Activated T-cell treated with anti-CD3 and anti-CD28 coated beads, Interleukin-2, amount 50 U/mL, for 4 hours (primary cell): ENCODE measurements at regions not wholly inside any gene's neighbourhood (a gene's known extent, or its start where the extent isn't known, plus 50 kb on each side); places are given as distances from the start of the nearest gene placed in this dataset.

Experiments
- ATAC-seq, 2 donors: fragments of 200-7000 bp; cut with Tn5 transposase; one replicate each; pipeline ENCODE4 v1.10.0; 2021
- DNase-seq: peaks from one replicate; pipeline ENCODE4 v3.0.0-alpha.2; 2020
- H3K27me3 Mint-ChIP-seq: one replicate; pipeline ENCODE4 v1.8.0; 2021; ENCODE audit warnings: low read depth, mixed read lengths
- H3K36me3 Mint-ChIP-seq: one replicate; pipeline ENCODE4 v1.8.0; 2022; ENCODE audit warnings: mixed read lengths; ENCODE audit not compliant: insufficient read depth
- H3K4me1 Mint-ChIP-seq: one replicate; pipeline ENCODE4 v1.8.0; 2021; ENCODE audit warnings: low read depth, mixed read lengths
- H3K4me3 Mint-ChIP-seq: one replicate; pipeline ENCODE4 v1.8.0; 2021; ENCODE audit warnings: mild to moderate bottlenecking, moderate library complexity, mixed read lengths
- H3K9me3 Mint-ChIP-seq: one replicate; pipeline ENCODE4 v1.8.0; 2021; ENCODE audit warnings: mixed read lengths

DNA sequence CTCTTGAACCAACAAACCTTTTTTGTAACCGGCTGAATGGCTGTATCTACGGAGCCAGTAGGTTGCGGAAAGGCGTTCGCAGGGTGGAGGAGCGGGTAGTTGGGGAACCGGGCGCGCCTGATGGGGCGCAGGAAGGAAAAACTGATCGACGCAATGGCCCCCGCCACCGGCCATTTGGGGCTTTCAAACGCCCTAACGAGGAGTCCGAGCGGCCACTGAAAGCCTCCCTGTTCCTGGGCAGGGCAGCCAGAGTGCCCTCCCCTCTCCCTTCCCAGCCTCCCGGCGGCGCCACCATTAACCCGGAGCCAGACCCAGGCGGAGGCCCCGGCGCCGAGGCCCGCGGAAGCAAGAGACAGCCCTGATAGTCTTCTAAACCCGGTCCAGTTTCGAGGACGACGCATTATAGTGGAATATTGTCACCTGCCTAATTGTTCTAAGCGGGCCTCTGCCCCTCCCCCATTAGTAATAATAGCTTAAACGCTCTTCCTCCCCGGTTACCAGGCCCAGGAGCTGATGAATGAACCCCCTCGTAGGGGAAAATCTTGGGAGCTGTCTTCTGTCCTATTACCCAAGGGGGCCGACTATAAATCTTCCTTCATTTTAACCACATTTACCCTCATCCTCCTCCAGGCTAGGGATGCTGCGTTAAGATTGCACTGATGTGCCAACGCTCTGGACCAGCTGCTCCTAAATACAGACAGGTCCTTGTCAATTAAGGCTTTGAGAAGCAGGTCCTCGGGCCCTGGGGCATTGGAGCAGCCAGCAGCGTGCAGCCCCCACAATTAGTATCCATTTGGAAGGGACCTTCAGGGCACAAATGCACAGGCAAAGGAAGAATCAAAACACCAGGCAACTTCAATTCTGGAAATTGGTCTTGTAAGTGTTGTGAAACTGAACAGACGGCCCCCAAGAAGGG, 61.6 kb upstream of the TMEM33 start:
- H3K27me3 Mint-ChIP-seq = peaks cover 88% of the 10 kb centered on the region
- no peak overlapping the region for H3K4me3 Mint-ChIP-seq
- H3K36me3 Mint-ChIP-seq = no peaks in the 10 kb centered on the region
- DNase-seq (no peak), ATAC-seq (no peak)
- peaks cover 9% of the 10 kb centered on the region for H3K4me1 Mint-ChIP-seq
- no peaks in the 10 kb centered on the region for H3K9me3 Mint-ChIP-seq

DNA sequence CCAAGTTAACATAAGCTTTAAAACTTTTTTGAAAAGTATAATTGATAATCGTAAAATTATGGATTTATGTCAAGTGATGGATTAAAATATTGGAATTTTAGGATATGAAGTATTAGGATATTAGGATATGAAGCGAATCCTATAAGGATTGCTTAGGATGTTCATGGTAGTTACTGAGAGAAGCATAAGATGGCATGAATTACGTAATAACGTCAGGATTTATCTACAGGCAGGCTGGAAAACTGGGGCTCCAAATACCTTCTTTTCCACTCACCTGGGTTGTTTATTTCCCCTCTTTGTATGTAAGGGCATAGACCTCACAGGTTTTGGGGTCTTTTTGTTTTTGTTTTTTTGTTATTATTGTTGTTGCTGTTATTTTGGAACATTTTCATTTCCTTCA, 65.2 kb upstream of the TMEM33 start:
- ATAC-seq = no peak
- H3K36me3 Mint-ChIP-seq = no peaks in the 10 kb centered on the region
- no peak for DNase-seq
- H3K4me1 Mint-ChIP-seq = peaks cover 20% of the 10 kb centered on the region
- no peaks in the 10 kb centered on the region for H3K9me3 Mint-ChIP-seq
- H3K4me3 Mint-ChIP-seq = no peak overlapping the region
- peaks cover 82% of the 10 kb centered on the region for H3K27me3 Mint-ChIP-seq

DNA sequence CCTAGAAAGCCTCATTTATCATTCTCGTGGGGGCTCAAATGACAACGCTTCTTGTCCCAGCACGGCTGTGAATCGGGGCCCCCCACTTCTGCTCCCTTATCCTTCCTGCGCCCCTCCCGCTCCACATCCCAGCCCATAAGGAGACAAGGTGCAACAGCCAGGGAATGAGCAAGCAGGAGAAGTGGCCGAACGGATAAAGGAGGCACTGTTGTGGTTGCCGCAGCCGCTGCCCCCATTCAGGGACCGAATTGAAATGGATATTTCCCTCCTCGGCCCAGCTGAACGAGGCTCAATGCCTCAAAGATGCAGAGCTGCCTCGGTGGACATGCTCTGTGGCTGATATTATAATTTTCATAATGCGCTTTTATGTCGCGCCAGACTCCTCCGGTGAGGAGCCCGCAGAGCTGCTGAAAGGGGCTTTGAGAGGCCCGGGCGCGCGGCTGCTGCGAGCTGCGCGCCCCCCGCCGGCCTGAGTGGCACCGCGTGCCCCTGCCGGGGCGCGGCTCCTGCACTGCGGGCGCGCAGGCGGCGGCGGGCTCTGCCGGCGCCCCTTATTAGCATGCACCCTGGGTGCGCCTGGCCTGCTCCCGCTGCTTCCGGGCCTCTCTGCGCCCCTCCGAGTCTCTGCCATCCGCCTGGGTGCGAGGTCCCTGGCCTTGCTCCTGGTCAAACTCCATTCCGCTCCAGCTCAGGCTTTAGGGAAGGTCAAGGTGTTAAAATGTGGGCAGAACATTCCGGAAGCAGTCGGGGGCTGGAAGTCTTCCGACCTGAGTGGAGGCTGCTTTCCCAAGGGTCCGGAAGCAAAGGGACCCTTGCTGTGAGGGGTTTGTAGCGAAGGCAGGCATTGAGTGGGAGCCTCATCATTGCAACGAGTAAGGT, 68.2 kb upstream of the TMEM33 start:
- H3K4me1 Mint-ChIP-seq = peaks cover 10% of the 10 kb centered on the region
- H3K36me3 Mint-ChIP-seq = no peaks in the 10 kb centered on the region
- peaks cover 69% of the 10 kb centered on the region for H3K27me3 Mint-ChIP-seq
- ATAC-seq (peak in 1 of 2 donors; percentile 48), DNase-seq (no peak)
- H3K9me3 Mint-ChIP-seq = no peaks in the 10 kb centered on the region
- peak overlapping the region; percentile 29 for H3K4me3 Mint-ChIP-seq

DNA sequence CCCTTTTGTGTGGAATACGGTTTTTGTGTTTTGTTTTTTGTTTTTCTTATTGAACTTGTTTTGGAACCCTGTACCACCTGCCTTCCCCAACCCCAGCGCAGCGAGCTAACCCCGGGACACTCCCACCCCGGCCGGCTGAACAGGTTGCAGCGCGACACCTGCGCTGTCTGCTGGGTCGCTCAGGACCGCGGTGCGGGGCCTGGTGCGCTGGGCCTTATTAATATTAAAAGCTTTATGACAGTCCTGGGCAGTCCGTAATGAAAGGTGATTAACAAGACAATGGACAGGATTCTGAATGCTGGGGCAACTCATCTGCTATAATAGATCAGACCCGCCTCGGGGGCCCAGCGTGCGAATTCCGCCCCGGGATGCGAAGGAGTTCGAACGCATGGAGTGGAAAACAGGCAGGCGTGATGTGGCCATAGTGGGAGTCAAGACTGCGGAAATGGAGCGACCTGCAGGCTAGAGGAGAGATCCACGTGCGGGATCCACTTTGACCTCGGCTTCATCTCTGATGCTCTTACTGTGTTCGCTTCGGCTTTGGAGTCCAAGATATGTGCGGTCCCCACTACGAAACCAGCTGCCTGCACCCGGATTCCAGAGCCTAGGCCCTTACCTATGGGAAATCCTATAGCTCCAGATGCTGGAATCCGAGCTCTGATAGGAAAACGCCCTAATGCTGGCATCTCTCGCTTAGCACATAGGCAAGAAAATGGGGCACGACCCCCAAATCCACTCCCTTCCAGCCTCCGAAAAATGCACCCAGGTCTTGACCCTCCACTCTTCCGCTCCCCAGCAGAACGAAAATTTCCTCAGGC, 69.0 kb upstream of the TMEM33 start:
- H3K9me3 Mint-ChIP-seq = no peaks in the 10 kb centered on the region
- no peak for DNase-seq
- peaks cover 63% of the 10 kb centered on the region for H3K27me3 Mint-ChIP-seq
- no peaks in the 10 kb centered on the region for H3K36me3 Mint-ChIP-seq
- no peak overlapping the region for H3K4me3 Mint-ChIP-seq
- ATAC-seq = no peak
- H3K4me1 Mint-ChIP-seq = peaks cover 10% of the 10 kb centered on the region

DNA sequence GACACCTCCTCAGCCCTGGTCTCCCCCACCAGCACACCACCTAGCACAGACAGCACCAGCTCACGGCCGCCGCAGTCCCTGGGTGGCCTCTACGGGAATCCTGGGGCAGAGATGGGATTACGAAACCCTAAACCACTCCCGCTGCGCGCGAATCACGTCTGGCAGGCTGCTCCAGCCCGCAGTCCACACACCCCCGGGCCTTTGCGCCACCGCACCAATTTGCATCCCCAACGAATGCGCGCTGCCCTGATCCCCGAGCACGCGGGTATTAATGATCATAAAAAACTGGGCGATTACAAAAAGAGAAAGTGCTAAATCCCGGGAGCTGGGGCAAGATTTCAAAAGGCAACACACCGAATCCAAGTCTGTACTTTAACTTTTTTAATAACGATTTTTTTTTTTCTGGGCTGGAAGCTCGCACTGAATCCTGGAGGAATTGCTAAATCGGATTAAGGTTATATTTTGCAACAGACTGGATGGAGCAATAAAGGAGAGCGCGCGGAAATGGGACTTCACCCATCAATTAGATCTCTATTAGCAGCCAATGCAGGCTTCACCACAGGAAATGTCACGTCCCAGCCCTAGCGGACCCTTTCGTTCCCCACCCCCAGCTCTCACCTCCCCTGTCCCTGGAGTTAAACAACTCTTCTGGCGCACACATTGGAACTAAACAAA, 69.8 kb upstream of the TMEM33 start:
- DNase-seq = no peak
- Mint-ChIP-seq H3K4me3 (no peak overlapping the region), H3K9me3 (no peaks in the 10 kb centered on the region), H3K4me1 (peaks cover 10% of the 10 kb centered on the region), H3K36me3 (no peaks in the 10 kb centered on the region), H3K27me3 (peaks cover 59% of the 10 kb centered on the region)
- no peak for ATAC-seq

DNA sequence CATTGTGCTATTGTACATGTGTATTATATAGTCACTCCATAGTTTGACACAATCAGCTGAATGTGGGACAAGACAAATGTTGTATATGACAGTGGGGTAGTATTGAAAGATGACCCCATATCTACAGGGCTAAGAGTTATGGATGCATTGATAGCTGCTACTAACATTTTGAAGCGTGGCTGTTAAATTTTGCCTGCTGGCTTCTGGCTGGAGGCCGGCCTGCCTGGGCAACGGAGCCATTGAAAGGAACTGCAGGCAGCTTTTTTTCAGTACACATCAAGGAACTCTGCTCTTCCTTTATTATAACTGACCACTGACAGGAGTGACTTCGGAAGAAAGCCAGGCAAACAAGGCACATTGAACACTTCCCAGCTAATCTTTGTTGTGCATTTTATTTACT, 76.1 kb upstream of the TMEM33 start:
- Mint-ChIP-seq H3K4me3 (no peak overlapping the region), H3K27me3 (peaks cover 13% of the 10 kb centered on the region), H3K9me3 (no peaks in the 10 kb centered on the region), H3K36me3 (no peaks in the 10 kb centered on the region), H3K4me1 (no peaks in the 10 kb centered on the region)
- DNase-seq (no peak), ATAC-seq (no peak)

DNA sequence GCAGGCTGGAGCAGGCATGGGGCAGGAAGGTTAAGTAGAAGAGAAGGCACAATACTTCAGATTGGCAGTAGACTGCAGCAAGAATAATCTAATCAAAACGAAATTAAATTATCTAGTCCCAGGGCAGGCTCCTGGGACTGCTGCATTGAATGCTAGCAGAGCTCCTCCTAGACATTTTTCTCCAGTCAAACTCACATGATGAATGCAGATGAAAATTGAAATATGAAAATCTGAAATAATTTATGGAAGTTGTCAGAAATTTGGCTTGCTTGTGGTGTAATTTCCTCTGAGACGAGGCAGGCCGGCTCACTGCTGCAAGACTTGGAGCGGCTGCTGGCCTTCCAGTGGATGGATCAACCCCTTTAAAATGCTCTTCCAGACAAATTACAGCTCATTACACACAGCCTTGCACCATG, 78.0 kb upstream of the TMEM33 start:
- DNase-seq (no peak), ATAC-seq (no peak)
- peaks cover 8% of the 10 kb centered on the region for H3K27me3 Mint-ChIP-seq
- H3K9me3 Mint-ChIP-seq = no peaks in the 10 kb centered on the region
- H3K4me3 Mint-ChIP-seq = no peak overlapping the region
- no peaks in the 10 kb centered on the region for H3K36me3 Mint-ChIP-seq
- H3K4me1 Mint-ChIP-seq = no peaks in the 10 kb centered on the region

DNA sequence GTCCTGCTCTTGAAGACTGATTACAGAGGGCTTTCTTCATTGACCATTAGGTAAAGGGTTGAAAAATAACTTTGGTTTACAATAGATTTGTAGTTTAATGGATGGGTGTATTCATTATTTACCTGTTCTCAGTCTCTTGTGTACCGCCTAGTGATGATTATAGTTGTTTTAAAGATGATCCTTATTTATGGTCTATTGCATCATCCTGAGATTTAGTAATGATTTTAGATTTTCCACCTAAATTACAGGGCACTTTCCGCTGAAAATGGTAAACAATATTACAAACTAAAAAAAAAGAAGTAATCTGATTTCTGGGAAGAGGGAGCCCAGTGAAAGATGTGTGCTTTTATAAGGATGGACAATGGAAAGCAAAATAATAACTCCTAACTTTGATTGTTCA, 78.4 kb upstream of the TMEM33 start:
- Mint-ChIP-seq H3K4me1 (no peaks in the 10 kb centered on the region), H3K9me3 (no peaks in the 10 kb centered on the region), H3K27me3 (peaks cover 10% of the 10 kb centered on the region), H3K4me3 (no peak overlapping the region), H3K36me3 (no peaks in the 10 kb centered on the region)
- DNase-seq = no peak
- ATAC-seq = no peak

DNA sequence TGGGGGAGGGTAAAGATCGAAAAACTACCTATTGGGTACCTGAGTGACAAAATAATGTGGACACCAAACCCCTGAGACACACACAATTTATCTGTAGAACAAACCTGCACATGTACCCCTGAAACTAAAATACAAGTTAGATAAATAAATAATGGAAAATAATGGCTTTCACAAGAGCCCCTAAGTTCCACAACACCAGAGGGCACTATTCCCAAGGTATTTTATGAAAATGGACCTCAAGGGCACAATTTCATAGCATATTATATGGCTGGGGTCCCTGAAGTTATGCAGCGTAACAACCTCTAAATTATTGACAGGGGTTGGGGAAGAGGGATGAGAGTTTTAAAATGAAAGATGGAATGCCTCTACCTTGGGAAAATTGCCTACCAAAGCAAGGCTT, 81.3 kb upstream of the TMEM33 start:
- no peak overlapping the region for H3K4me3 Mint-ChIP-seq
- H3K27me3 Mint-ChIP-seq = peaks cover 12% of the 10 kb centered on the region
- ATAC-seq (no peak), DNase-seq (no peak)
- H3K4me1 Mint-ChIP-seq = no peaks in the 10 kb centered on the region
- no peaks in the 10 kb centered on the region for H3K36me3 Mint-ChIP-seq
- no peaks in the 10 kb centered on the region for H3K9me3 Mint-ChIP-seq

DNA sequence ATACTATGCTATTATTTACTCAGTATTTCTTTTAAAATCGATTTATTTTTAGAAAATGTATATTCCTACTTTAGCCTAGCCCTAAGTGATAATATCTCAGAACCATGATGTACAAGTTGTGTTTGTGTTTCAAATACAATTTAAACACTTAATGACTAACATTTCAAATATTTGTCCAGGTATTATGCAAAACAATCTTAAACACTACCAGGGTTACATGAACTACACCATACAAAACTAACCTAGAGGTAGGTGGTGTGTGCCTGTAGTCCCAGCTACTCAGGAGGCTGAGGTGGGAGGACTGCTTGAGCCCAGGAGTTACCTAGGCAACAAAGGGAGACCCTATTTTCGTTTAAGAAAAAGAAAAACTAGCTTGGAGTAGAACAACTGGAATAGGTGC, 83.0 kb upstream of the TMEM33 start:
- H3K9me3 Mint-ChIP-seq = no peaks in the 10 kb centered on the region
- no peaks in the 10 kb centered on the region for H3K36me3 Mint-ChIP-seq
- no peak for ATAC-seq

DNA sequence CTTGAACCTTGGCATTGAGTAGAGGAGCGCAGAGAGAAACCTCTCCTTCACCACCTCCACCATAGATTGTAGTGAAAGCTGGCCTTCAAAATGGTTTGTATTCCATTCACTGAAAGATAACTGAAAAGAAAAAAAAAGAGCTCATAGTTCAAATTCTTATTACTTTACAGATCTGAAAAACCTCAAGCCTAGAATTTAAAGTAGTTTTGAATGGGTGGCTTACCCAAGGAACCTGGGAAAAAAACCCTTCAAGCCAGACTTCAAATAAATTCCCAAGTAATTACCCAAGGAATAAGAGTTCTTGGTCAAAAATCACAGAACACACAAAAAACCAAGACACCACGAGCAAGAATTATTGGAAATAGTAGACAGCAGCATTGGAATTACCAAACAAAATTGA, 83.6 kb upstream of the TMEM33 start:
- no peak for DNase-seq
- H3K36me3 Mint-ChIP-seq = no peaks in the 10 kb centered on the region
- peaks cover 6% of the 10 kb centered on the region for H3K27me3 Mint-ChIP-seq
- no peak for ATAC-seq
- H3K4me3 Mint-ChIP-seq = no peak overlapping the region
- no peaks in the 10 kb centered on the region for H3K9me3 Mint-ChIP-seq
- no peaks in the 10 kb centered on the region for H3K4me1 Mint-ChIP-seq

More for the DNA sequence above, 83.0 kb upstream of the TMEM33 start:
- DNase-seq = no peak
- Mint-ChIP-seq H3K4me3 (no peak overlapping the region), H3K4me1 (no peaks in the 10 kb centered on the region), H3K27me3 (peaks cover 6% of the 10 kb centered on the region)

DNA sequence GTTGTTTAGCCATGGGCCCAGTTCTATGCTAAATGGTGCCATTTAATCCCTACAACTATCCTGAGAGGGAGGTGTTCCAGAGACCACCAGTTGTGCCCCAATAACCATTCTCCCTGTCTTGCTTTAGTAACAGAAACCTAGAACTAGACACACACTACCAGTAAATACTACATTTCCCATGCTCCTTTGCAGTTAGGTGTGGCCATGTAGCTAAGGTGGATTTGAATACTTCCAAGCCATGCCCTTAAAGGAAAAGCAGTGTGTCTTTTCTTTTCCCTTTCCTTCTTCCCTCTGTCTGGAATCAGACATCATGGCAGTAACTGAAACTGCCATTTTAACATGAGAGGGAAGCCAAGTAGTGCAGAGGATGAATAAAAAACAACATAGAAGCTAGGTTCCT, 90.9 kb upstream of the TMEM33 start:
- DNase-seq (no peak), ATAC-seq (no peak)
- H3K4me1 Mint-ChIP-seq = peaks cover 4% of the 10 kb centered on the region
- H3K27me3 Mint-ChIP-seq = peaks cover 8% of the 10 kb centered on the region
- peaks cover 5% of the 10 kb centered on the region for H3K9me3 Mint-ChIP-seq
- no peaks in the 10 kb centered on the region for H3K36me3 Mint-ChIP-seq
- no peak overlapping the region for H3K4me3 Mint-ChIP-seq

DNA sequence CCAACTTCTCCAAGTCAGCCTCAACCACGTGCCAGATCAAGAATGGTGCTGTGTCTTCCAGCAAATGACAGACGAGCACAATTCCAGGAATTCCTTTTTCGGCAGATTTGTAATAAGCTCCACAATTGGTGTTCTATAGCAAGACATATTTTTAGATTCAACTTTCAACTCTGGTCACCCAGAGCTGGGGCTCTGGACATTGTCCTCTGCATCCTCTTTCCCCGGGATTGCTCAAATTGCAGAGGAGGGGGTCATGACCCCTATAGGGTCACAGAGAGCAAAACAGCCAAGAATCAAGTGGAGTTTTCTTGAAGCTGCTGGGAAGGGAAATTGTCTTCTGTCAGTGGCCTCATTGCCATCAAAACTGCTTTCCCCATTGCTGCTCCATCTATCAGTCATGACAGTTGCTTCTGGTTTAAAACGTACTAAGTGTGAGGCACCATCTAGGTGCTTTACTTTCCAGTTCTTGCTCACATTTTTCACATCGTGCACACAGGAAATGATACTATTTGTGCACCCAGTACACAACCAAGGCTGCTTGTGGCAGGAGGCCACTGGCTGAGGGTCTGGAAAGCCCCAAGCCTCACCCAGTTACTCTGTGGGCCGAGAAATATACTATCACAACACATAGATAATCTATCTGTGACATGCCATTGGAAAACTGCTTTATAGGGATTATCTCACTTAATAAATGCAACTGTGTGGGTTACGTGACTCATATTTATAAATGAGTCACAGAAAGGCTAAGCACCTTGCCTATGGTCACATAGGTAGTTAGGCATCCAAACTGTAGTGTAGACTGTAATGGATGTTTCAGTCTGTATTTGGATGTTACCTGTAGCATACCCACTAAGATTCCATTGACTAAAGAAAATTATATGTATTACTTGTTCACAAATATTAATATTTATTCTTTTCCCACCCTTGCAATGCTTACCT, 91.7 kb upstream of the PHOX2B start:
- ATAC-seq (peak; percentile 65 to 77), DNase-seq (no peak)
- Mint-ChIP-seq H3K9me3 (peaks cover 5% of the 10 kb centered on the region), H3K4me3 (no peak overlapping the region), H3K4me1 (peaks cover 4% of the 10 kb centered on the region), H3K27me3 (peaks cover 11% of the 10 kb centered on the region), H3K36me3 (no peaks in the 10 kb centered on the region)
